HepG2 (cell line): ENCODE measurements at regions not wholly inside any gene's neighbourhood (a gene's known extent, or its start where the extent isn't known, plus 50 kb on each side); places are given as distances from the start of the nearest gene placed in this dataset.

Experiments
- ATAC-seq: fragments of 200-7000 bp; cut with Tn5 transposase; 3 replicates; pipeline ENCODE4 v1.9.1; 2020; ENCODE audit warnings: mild to moderate bottlenecking, moderate library complexity
- BruUV-seq: library from RNA; stranded (reverse); fragments of 400-500 nt; replicated peaks from 2 replicates; lab custom pipeline; 2021; lab: Mats Ljungman, UMichigan
- CTCF ChIA-PET: fragments of 300-600 bp; formaldehyde crosslinking; extraction: SDS; loops from one replicate; lab custom pipeline; 2021; ENCODE audit warnings: low total read pairs, inconsistent platforms, low intra/inter-chr PET ratio; lab: Yijun Ruan, JAX
- POLR2A ChIA-PET: fragments of 350-600 bp; sonication (Branson Sonifier 250); formaldehyde crosslinking; loops from one replicate; lab custom pipeline; 2020; ENCODE audit warnings: antibody characterized with exemption, inconsistent platforms; lab: Yijun Ruan, JAX
- DNase-seq: peaks from one replicate; pipeline ENCODE4 v3.0.0-alpha.2; 2015; ENCODE audit warnings: low spot score
- FAIRE-seq: peaks from 3 replicates; lab custom pipeline; 2011; peaks lifted over from hg19 to GRCh38; lab: Jason Lieb, UNC
- H2AFZ ChIP-seq: one replicate; pipeline ENCODE4 v1.6.1; 2011; ENCODE audit warnings: low read length, inconsistent platforms
- H3K27ac ChIP-seq: fragments of 300-600 bp; 3 replicates; pipeline ENCODE4 v1.8.0; 2011; ENCODE audit warnings: mixed run types, mild to moderate bottlenecking, mixed read lengths, low read length, inconsistent platforms; ENCODE audit not compliant: insufficient read depth; ENCODE audit errors: extremely low read length
- H3K27me3 ChIP-seq, 2 experiments: fragments of 200-600 bp in 1 of 2; 2 replicates in 1 of 2; 3 replicates in 1 of 2; pipeline versions ENCODE4 v1.6.0 to v1.8.0; 2011; ENCODE audit warnings: low read length in 2 of 2, mild to moderate bottlenecking in 2 of 2, moderate library complexity in 2 of 2, inconsistent platforms in 1 of 2; ENCODE audit not compliant: insufficient read depth in 2 of 2, control insufficient read depth in 1 of 2
- H3K36me3 ChIP-seq, 2 experiments: fragments of 200-600 bp in 1 of 2; replicated peaks in 1 of 2; 2 replicates in 1 of 2; 3 replicates in 1 of 2; pipeline versions ENCODE4 v1.5.1 to v1.8.0; 2011; ENCODE audit warnings: low read length in 2 of 2, inconsistent platforms in 1 of 2; ENCODE audit not compliant: insufficient read depth in 2 of 2, control insufficient read depth in 1 of 2
- H3K4me1 ChIP-seq: 2 replicates; pipeline ENCODE4 v1.5.1; 2012; ENCODE audit warnings: low read length, inconsistent platforms; ENCODE audit not compliant: insufficient read depth
- H3K4me2 ChIP-seq: 2 replicates; pipeline ENCODE4 v1.6.0; 2011; ENCODE audit warnings: low read depth, low read length, inconsistent platforms
- H3K4me3 ChIP-seq, 3 experiments: fragments of 200-600 bp in 1 of 3; sonication (generic), shearing (Covaris generic) in 1 of 3; replicated peaks in 1 of 3; 2 replicates each; pipeline ENCODE4 v1.5.1; 2011 to 2016; ENCODE audit warnings: low read length in 3 of 3, inconsistent platforms in 2 of 3, low read depth in 2 of 3, mild to moderate bottlenecking in 2 of 3, control low read depth in 1 of 3, mixed read lengths in 1 of 3; ENCODE audit not compliant: insufficient read depth in 1 of 3
- H3K79me2 ChIP-seq: one replicate; pipeline ENCODE4 v1.6.1; 2011; ENCODE audit warnings: low read length, inconsistent platforms; ENCODE audit not compliant: insufficient read depth
- H3K9ac ChIP-seq: 2 replicates; pipeline ENCODE4 v1.6.0; 2011; ENCODE audit warnings: mild to moderate bottlenecking, low read depth, low read length, inconsistent platforms; ENCODE audit not compliant: insufficient read depth
- H3K9me3 ChIP-seq: 2 replicates; pipeline ENCODE4 v1.5.1; 2012; ENCODE audit warnings: mild to moderate bottlenecking, low read length
- H4K20me1 ChIP-seq: 2 replicates; pipeline ENCODE4 v1.6.0; 2011; ENCODE audit warnings: inconsistent platforms, mild to moderate bottlenecking, low read length, moderate library complexity; ENCODE audit not compliant: insufficient read depth
- DNMT1 ChIP-seq: sonication (generic); formaldehyde crosslinking; IDR thresholded peaks from 2 replicates; pipeline ENCODE4 v1.5.1; 2020; ENCODE audit warnings: mild to moderate bottlenecking, missing genetic modification reagents
- E2F5 ChIP-seq: sonication (generic); formaldehyde crosslinking; conservative IDR thresholded peaks from 2 replicates; pipeline ENCODE4 v1.4.0; 2020; ENCODE audit warnings: missing genetic modification reagents
- FOXA1 ChIP-seq, 2 experiments: fragments of 450-650 bp in 1 of 2; sonication (generic) in 1 of 2; formaldehyde crosslinking in 1 of 2; IDR thresholded peaks; 2 replicates each; pipeline versions ENCODE4 v1.4.0 to v1.6.1; 2016 to 2020; ENCODE audit warnings: missing genetic modification reagents in 1 of 2
- GFI1 ChIP-seq: sonication (generic); formaldehyde crosslinking; IDR thresholded peaks from 2 replicates; pipeline ENCODE4 v1.5.0; 2020; ENCODE audit warnings: missing genetic modification reagents, mild to moderate bottlenecking, borderline replicate concordance
- ISX ChIP-seq: sonication (generic); formaldehyde crosslinking; conservative IDR thresholded peaks from 2 replicates; pipeline ENCODE4 v1.5.0; 2020; ENCODE audit warnings: missing genetic modification reagents
- KLF12 ChIP-seq: sonication (generic); formaldehyde crosslinking; IDR thresholded peaks from 2 replicates; pipeline ENCODE4 v1.4.0; 2020; ENCODE audit warnings: missing genetic modification reagents, borderline replicate concordance
- LRRFIP1 ChIP-seq: sonication (generic); formaldehyde crosslinking; conservative IDR thresholded peaks from 2 replicates; pipeline ENCODE4 v1.4.0; 2020; ENCODE audit warnings: missing genetic modification reagents
- MTA1 ChIP-seq: sonication (generic); formaldehyde crosslinking; IDR thresholded peaks from 2 replicates; pipeline ENCODE4 v1.4.0; 2020; ENCODE audit warnings: missing genetic modification reagents, mild to moderate bottlenecking, borderline replicate concordance
- PAWR ChIP-seq: sonication (generic); formaldehyde crosslinking; IDR thresholded peaks from 2 replicates; pipeline ENCODE4 v1.4.0; 2020; ENCODE audit warnings: missing genetic modification reagents, mild to moderate bottlenecking, borderline replicate concordance
- RORA ChIP-seq: sonication (generic); formaldehyde crosslinking; IDR thresholded peaks from 2 replicates; pipeline ENCODE4 v1.5.0; 2020; ENCODE audit warnings: mild to moderate bottlenecking, missing genetic modification reagents, moderate library complexity
- TRIM24 ChIP-seq: sonication (generic); formaldehyde crosslinking; IDR thresholded peaks from 2 replicates; pipeline ENCODE4 v1.8.0; 2022; ENCODE audit warnings: mild to moderate bottlenecking, missing genetic modification reagents
- ZC3H13 ChIP-seq: sonication (generic); formaldehyde crosslinking; IDR thresholded peaks from 2 replicates; pipeline ENCODE4 v1.8.1; 2023; ENCODE audit warnings: mild to moderate bottlenecking, missing genetic modification reagents, moderate library complexity
- ZC3H4 ChIP-seq: sonication (generic); formaldehyde crosslinking; IDR thresholded peaks from 2 replicates; pipeline ENCODE4 v1.4.0; 2020; ENCODE audit warnings: missing genetic modification reagents, borderline replicate concordance
- ZNF441 ChIP-seq: sonication (generic); formaldehyde crosslinking; IDR thresholded peaks from 2 replicates; pipeline ENCODE4 v1.7.0; 2021; ENCODE audit warnings: missing genetic modification reagents, borderline replicate concordance
- ZNF501 ChIP-seq: sonication (generic); formaldehyde crosslinking; IDR thresholded peaks from 2 replicates; pipeline ENCODE4 v1.5.1; 2020; ENCODE audit warnings: mild to moderate bottlenecking, moderate library complexity, missing genetic modification reagents
- ZNF607 ChIP-seq: sonication (generic); formaldehyde crosslinking; IDR thresholded peaks from 2 replicates; pipeline ENCODE4 v1.5.1; 2020; ENCODE audit warnings: missing genetic modification reagents, mild to moderate bottlenecking, borderline replicate concordance
- ZNF776 ChIP-seq: sonication (generic); formaldehyde crosslinking; IDR thresholded peaks from 2 replicates; pipeline ENCODE4 v1.4.0; 2020; ENCODE audit warnings: mild to moderate bottlenecking, missing genetic modification reagents
- ZSCAN20 ChIP-seq: sonication (generic); formaldehyde crosslinking; IDR thresholded peaks from 2 replicates; pipeline ENCODE4 v1.4.0; 2020; ENCODE audit warnings: missing genetic modification reagents, mild to moderate bottlenecking, borderline replicate concordance
- WGBS: methylation state at CpG from one replicate; pipeline ENCODE4 v1.1.6; 2017; ENCODE audit warnings: low lambda C conversion rate; 5-methylcytosine and 5-hydroxymethylcytosine counted together
- in situ Hi-C: cut with HindIII; loops from 2 replicates; pipeline ENCODE4 v1.10.0; 2017; ENCODE audit warnings: low pct_unique_long_range_greater_than_20kb; ENCODE audit not compliant: extremely low pct_ligation_motif_present
- intact Hi-C: fragments of 100-400 bp; cut with micrococcal nuclease; formaldehyde crosslinking; loops from one replicate; pipeline ENCODE4 v1.10.0; 2022; ENCODE audit not compliant: unreplicated experiment
- TF ChIP-seq, protein P1 (sequence below): sonication (generic); formaldehyde crosslinking; IDR thresholded peaks from 2 replicates; pipeline ENCODE4 v1.5.0; 2020; ENCODE audit warnings: missing genetic modification reagents
- TF ChIP-seq, protein P2 (sequence below): sonication (generic); formaldehyde crosslinking; IDR thresholded peaks from 2 replicates; pipeline ENCODE4 v1.5.1; 2020; ENCODE audit warnings: mild to moderate bottlenecking, missing genetic modification reagents, moderate library complexity

GRCh38 chr20:52035498-52035897 lies 156.1 kb downstream of the ZFP64 start (continued):
- TF ChIP-seq ISX (CRISPR knock-in tag): no peak

- intact Hi-C loops: no loop called here
- WGBS: 93% methylated on average over 9 of the region's 9 CpGs
- BruUV-seq: no TSS peak
- POLR2A ChIA-PET: interaction anchor here (0.6 kb wide), 1 partner anchor 373 kb away, joined by 3 read pairs; no protein-coding TSS in a partner anchor
- ATAC-seq (no peak), FAIRE-seq (no peak), DNase-seq (no peak)
- Histone ChIP-seq H2AFZ (no peak overlapping the region), H3K27ac (no peak overlapping the region), H4K20me1 (no peaks in the 10 kb centered on the region), H3K4me3 (no peak overlapping the region), H3K9ac (no peak overlapping the region), H3K4me1 (peaks cover 42% of the 10 kb centered on the region), H3K27me3 (no peaks in the 10 kb centered on the region), H3K79me2 (no peaks in the 10 kb centered on the region), H3K36me3 (no peaks in the 10 kb centered on the region), H3K9me3 (no peaks in the 10 kb centered on the region), H3K4me2 (no peak overlapping the region)
- CTCF ChIA-PET: no interaction called here
- in situ Hi-C loops: no loop called here
- no peak for TF ChIP-seq ZNF607
- no peak for TF ChIP-seq E2F5
- TF ChIP-seq PAWR (CRISPR knock-in tag): no peak
- TF ChIP-seq RORA: no peak
- no peak for TF ChIP-seq ZC3H13
- no peak for TF ChIP-seq MTA1 (CRISPR knock-in tag)
- no peak for TF ChIP-seq KLF12
- no peak for TF ChIP-seq ZNF776 (CRISPR knock-in tag)
- TF ChIP-seq GFI1 (CRISPR knock-in tag): no peak
- no peak for TF ChIP-seq LRRFIP1
- TF ChIP-seq, protein P1, sequence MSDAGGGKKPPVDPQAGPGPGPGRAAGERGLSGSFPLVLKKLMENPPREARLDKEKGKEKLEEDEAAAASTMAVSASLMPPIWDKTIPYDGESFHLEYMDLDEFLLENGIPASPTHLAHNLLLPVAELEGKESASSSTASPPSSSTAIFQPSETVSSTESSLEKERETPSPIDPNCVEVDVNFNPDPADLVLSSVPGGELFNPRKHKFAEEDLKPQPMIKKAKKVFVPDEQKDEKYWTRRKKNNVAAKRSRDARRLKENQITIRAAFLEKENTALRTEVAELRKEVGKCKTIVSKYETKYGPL (CRISPR knock-in tag): no peak
- TF ChIP-seq, protein P2, sequence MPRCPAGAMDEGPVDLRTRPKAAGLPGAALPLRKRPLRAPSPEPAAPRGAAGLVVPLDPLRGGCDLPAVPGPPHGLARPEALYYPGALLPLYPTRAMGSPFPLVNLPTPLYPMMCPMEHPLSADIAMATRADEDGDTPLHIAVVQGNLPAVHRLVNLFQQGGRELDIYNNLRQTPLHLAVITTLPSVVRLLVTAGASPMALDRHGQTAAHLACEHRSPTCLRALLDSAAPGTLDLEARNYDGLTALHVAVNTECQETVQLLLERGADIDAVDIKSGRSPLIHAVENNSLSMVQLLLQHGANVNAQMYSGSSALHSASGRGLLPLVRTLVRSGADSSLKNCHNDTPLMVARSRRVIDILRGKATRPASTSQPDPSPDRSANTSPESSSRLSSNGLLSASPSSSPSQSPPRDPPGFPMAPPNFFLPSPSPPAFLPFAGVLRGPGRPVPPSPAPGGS (CRISPR knock-in tag): no peak
- no peak for TF ChIP-seq FOXA1 (IDR thresholded peaks at IDR 0.05)
- TF ChIP-seq FOXA1 (CRISPR knock-in tag; IDR thresholded peaks at IDR 0.05): no peak
- no peak for TF ChIP-seq TRIM24 (CRISPR knock-in tag)
- TF ChIP-seq ZC3H4 (CRISPR knock-in tag): no peak
- TF ChIP-seq ZNF441 (CRISPR knock-in tag): no peak
- TF ChIP-seq DNMT1: no peak
- TF ChIP-seq ZSCAN20 (CRISPR knock-in tag): no peak
- TF ChIP-seq ZNF501 (CRISPR knock-in tag): no peak
Observed at GRCh38 chr20:52034581-52034980, 157.0 kb downstream of the ZFP64 start.
